ENCODE measurements at regions not wholly inside any gene's neighbourhood (a gene's known extent, or its start where the extent isn't known, plus 50 kb on each side); places are given as distances from the start of the nearest gene placed in this dataset.

- H3K27me3 ChIP-seq (ENCODE audit: insufficient read depth, poor library complexity, severe bottlenecking) = no peaks in the 10 kb centered on the region
- no peak overlapping the region for H3K27ac ChIP-seq (replicated peaks)
- no peak for TF ChIP-seq GABPA (IDR thresholded peaks at IDR 0.05; ENCODE audit: low read depth)
- no peak for TF ChIP-seq SPI1 (IDR thresholded peaks at IDR 0.05; ENCODE audit: borderline replicate concordance, low read depth)
- no peak for TF ChIP-seq CTCF (IDR thresholded peaks at IDR 0.05; ENCODE audit: insufficient read depth, low read length)
- no peak for TF ChIP-seq REST (IDR thresholded peaks at IDR 0.05; ENCODE audit: insufficient replicate concordance, low read depth)
- H3K4me3 ChIP-seq (replicated peaks; ENCODE audit: insufficient read depth, low read length) = no peak overlapping the region
- no peak for DNase-seq (ENCODE audit: low read depth in 1 of 2, low spot score in 1 of 2)
These were observed 92.7 kb downstream of the PCSK1 start for GRCh38 chr5:96340357-96340756.

GRCh38 chr5:96339862-96340261 is 93.2 kb downstream of the PCSK1 start:
- no peak overlapping the region for H3K4me3 ChIP-seq (replicated peaks; ENCODE audit: insufficient read depth, low read length)
- TF ChIP-seq POLR2AphosphoS5 (IDR thresholded peaks at IDR 0.05; ENCODE audit: low read depth) = no peak
- no peak for TF ChIP-seq CTCF (IDR thresholded peaks at IDR 0.05; ENCODE audit: insufficient read depth, low read length)
- TF ChIP-seq GABPA (IDR thresholded peaks at IDR 0.05; ENCODE audit: low read depth) = no peak
- TF ChIP-seq REST (IDR thresholded peaks at IDR 0.05; ENCODE audit: insufficient replicate concordance, low read depth) = no peak
- no peak for TF ChIP-seq SPI1 (IDR thresholded peaks at IDR 0.05; ENCODE audit: borderline replicate concordance, low read depth)
- no peaks in the 10 kb centered on the region for H3K27me3 ChIP-seq (ENCODE audit: insufficient read depth, poor library complexity, severe bottlenecking)
- no peak for DNase-seq (ENCODE audit: low read depth in 1 of 2, low spot score in 1 of 2)
- H3K27ac ChIP-seq (replicated peaks) = no peak overlapping the region

GRCh38 chr5:96338624-96339415 is 94.2 kb downstream of the PCSK1 start:
- no peak overlapping the region for H3K4me3 ChIP-seq (replicated peaks; ENCODE audit: insufficient read depth, low read length)

More at GRCh38 chr5:96338624-96339415, 94.2 kb downstream of the PCSK1 start:
- Histone ChIP-seq H3K27ac (replicated peaks) (no peak overlapping the region), H3K27me3 (ENCODE audit: insufficient read depth, poor library complexity, severe bottlenecking) (no peaks in the 10 kb centered on the region)
- TF ChIP-seq GABPA (IDR thresholded peaks at IDR 0.05; ENCODE audit: low read depth) (no peak), CTCF (IDR thresholded peaks at IDR 0.05; ENCODE audit: insufficient read depth, low read length) (no peak), POLR2AphosphoS5 (IDR thresholded peaks at IDR 0.05; ENCODE audit: low read depth) (no peak), REST (IDR thresholded peaks at IDR 0.05; ENCODE audit: insufficient replicate concordance, low read depth) (no peak), SPI1 (IDR thresholded peaks at IDR 0.05; ENCODE audit: borderline replicate concordance, low read depth) (no peak)
- no peak for DNase-seq (ENCODE audit: low read depth in 1 of 2, low spot score in 1 of 2)
